Gastroesophageal sphincter (tissue), 3 donors: ENCODE measurements at regions not wholly inside any gene's neighbourhood (a gene's known extent, or its start where the extent isn't known, plus 50 kb on each side); places are given as distances from the start of the nearest gene placed in this dataset.

Experiments used
- CTCF ChIP-seq, 4 experiments: fragments of 200-600 bp in 2 of 4; fragments of 450-650 bp in 2 of 4; sonication (generic) in 1 of 4; IDR thresholded peaks; one replicate each; pipeline ENCODE4 v1.5.1; 2017 to 2019; ENCODE audit warnings: antibody characterized with exemption in 4 of 4, mild to moderate bottlenecking in 2 of 4, moderate library complexity in 2 of 4
- EP300 ChIP-seq: sonication (generic); formaldehyde crosslinking; IDR thresholded peaks from one replicate; pipeline ENCODE4 v1.6.1; 2017; ENCODE audit warnings: antibody characterized with exemption, mild to moderate bottlenecking
- POLR2A ChIP-seq, 2 donors: fragments of 450-650 bp; IDR thresholded peaks; one replicate each; pipeline ENCODE4 v1.6.1; 2017; ENCODE audit warnings: antibody characterized with exemption in 2 of 2, mild to moderate bottlenecking in 2 of 2, moderate library complexity in 1 of 2
- POLR2AphosphoS5 ChIP-seq: sonication (generic); formaldehyde crosslinking; IDR thresholded peaks from one replicate; pipeline ENCODE4 v1.6.1; 2017; ENCODE audit warnings: antibody characterized with exemption

GRCh38 chr1:111062081-111062480, 77.8 kb downstream of the DRAM2 start:
- no peak for TF ChIP-seq CTCF (IDR thresholded peaks at IDR 0.05)
- TF ChIP-seq POLR2A (IDR thresholded peaks at IDR 0.05) = no peak
- TF ChIP-seq POLR2AphosphoS5 = no peak
- no peak for TF ChIP-seq EP300
